DOHH2 (cell line): ENCODE measurements at regions not wholly inside any gene's neighbourhood (a gene's known extent, or its start where the extent isn't known, plus 50 kb on each side); places are given as distances from the start of the nearest gene placed in this dataset.

Source experiments
- H3F3A ChIP-seq: fragments of 200-600 bp; sonication (generic), shearing (Covaris generic); 2 replicates; pipeline ENCODE4 v1.6.0; 2016; ENCODE audit warnings: antibody characterized with exemption, mild to moderate bottlenecking; ENCODE audit not compliant: control insufficient read depth, insufficient read depth
- H3K27ac ChIP-seq: fragments of 200-600 bp; sonication (generic); 2 replicates; pipeline ENCODE4 v1.5.1; 2014; ENCODE audit warnings: low read depth, mild to moderate bottlenecking, low read length, moderate library complexity
- H3K27me3 ChIP-seq: fragments of 200-600 bp; sonication (generic); 2 replicates; pipeline ENCODE4 v1.6.1; 2014; ENCODE audit warnings: mild to moderate bottlenecking, low read length, mixed read lengths; ENCODE audit not compliant: control insufficient read depth
- H3K36me3 ChIP-seq: fragments of 200-600 bp; sonication (generic); 2 replicates; pipeline ENCODE4 v1.6.1; 2014; ENCODE audit warnings: mild to moderate bottlenecking, low read length, moderate library complexity, mixed read lengths; ENCODE audit not compliant: control insufficient read depth
- H3K4me1 ChIP-seq: fragments of 200-600 bp; sonication (generic); 2 replicates; pipeline ENCODE4 v1.6.1; 2014; ENCODE audit warnings: mild to moderate bottlenecking, low read length, mixed read lengths; ENCODE audit not compliant: control insufficient read depth
- H3K4me2 ChIP-seq: fragments of 200-600 bp; sonication (generic); 2 replicates; pipeline ENCODE4 v1.6.0; 2014; ENCODE audit warnings: mild to moderate bottlenecking, low read length, moderate library complexity
- H3K4me3 ChIP-seq: fragments of 200-600 bp; sonication (generic); 2 replicates; pipeline ENCODE4 v1.5.1; 2014; ENCODE audit warnings: mild to moderate bottlenecking, low read length, mixed read lengths
- H3K79me2 ChIP-seq: fragments of 200-600 bp; sonication (generic); 2 replicates; pipeline ENCODE4 v1.6.1; 2014; ENCODE audit warnings: mild to moderate bottlenecking, low read length, mixed read lengths; ENCODE audit not compliant: control insufficient read depth
- H3K9me2 ChIP-seq: fragments of 200-600 bp; sonication (generic); replicated peaks from 2 replicates; pipeline ENCODE4 v1.6.1; 2014; ENCODE audit warnings: mild to moderate bottlenecking, low read length, mixed read lengths; ENCODE audit not compliant: control insufficient read depth
- H3K9me3 ChIP-seq: fragments of 200-600 bp; sonication (generic); 2 replicates; pipeline ENCODE4 v1.6.1; 2014; ENCODE audit warnings: antibody characterized with exemption, low read length, mixed read lengths; ENCODE audit not compliant: control insufficient read depth, insufficient read depth
- H4K20me1 ChIP-seq: fragments of 200-600 bp; sonication (generic); 2 replicates; pipeline ENCODE4 v1.6.0; 2014; ENCODE audit warnings: low read depth, mild to moderate bottlenecking, antibody characterized with exemption, low read length, moderate library complexity; ENCODE audit not compliant: control insufficient read depth, insufficient read depth
- CTCF ChIP-seq: fragments of 200-600 bp; sonication (generic); IDR thresholded peaks from one replicate; pipeline ENCODE4 v1.5.1; 2014; ENCODE audit warnings: antibody characterized with exemption, mild to moderate bottlenecking, low read depth, low read length; ENCODE audit not compliant: poor library complexity, severe bottlenecking
- EZH2phosphoT487 ChIP-seq: fragments of 200-600 bp; sonication (generic); IDR thresholded peaks from 2 replicates; pipeline ENCODE4 v1.6.1; 2017; ENCODE audit warnings: borderline replicate concordance, mild to moderate bottlenecking, antibody characterized with exemption, low read length, moderate library complexity, mixed read lengths

- Histone ChIP-seq H3K36me3 (no peaks in the 10 kb centered on the region), H4K20me1 (no peaks in the 10 kb centered on the region), H3K9me2 (no peaks in the 10 kb centered on the region), H3K4me3 (no peak overlapping the region), H3F3A (no peaks in the 10 kb centered on the region), H3K9me3 (peaks cover 8% of the 10 kb centered on the region; the same call in 1 of the 2 replicates), H3K27ac (no peak overlapping the region), H3K79me2 (no peaks in the 10 kb centered on the region), H3K4me1 (0 out of 2 replicates have a peak, but pooled peaks cover 3% of the 10 kb centered on the region), H3K4me2 (no peak overlapping the region), H3K27me3 (no peaks in the 10 kb centered on the region)
- TF ChIP-seq EZH2phosphoT487: no peak
- no peak for TF ChIP-seq CTCF
These were observed 136.1 kb upstream of the DMAC1 start for GRCh38 chr9:7935681-7936080.

DNA sequence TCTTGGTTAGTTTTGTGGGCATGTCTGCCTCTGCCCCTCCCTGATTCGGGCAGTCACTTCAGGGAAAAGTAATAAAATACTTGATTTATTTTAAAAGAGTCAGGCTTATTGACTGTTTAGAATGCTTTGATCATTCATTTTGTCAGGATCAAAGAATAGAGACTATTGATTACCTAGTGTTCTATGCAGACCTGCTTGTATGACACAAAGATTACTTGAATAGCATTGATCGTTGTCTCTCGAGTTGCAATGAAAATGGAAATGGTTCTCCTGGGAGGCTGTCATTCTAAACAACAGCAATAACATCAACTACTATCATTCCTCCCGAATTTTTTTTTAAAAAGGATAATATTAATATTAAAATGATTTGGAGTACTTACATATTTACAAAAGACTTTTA lies 133.2 kb upstream of the DMAC1 start:
- TF ChIP-seq EZH2phosphoT487 (no peak), CTCF (no peak)
- Histone ChIP-seq H3K79me2 (no peaks in the 10 kb centered on the region), H3K9me2 (no peaks in the 10 kb centered on the region)

GRCh38 chr9:7930613-7931012 lies 131.0 kb upstream of the DMAC1 start:
- TF ChIP-seq CTCF: no peak
- TF ChIP-seq EZH2phosphoT487: no peak

More for the DNA sequence above, 133.2 kb upstream of the DMAC1 start:
- H3K4me3 ChIP-seq: no peak overlapping the region
- H3K4me2 ChIP-seq: no peak overlapping the region
- no peak overlapping the region for H3K27ac ChIP-seq
- H3K9me3 ChIP-seq: peaks cover 3% of the 10 kb centered on the region; the same call in 1 of the 2 replicates
- 0 out of 2 replicates have a peak, but pooled peaks cover 3% of the 10 kb centered on the region for H3K4me1 ChIP-seq
- no peaks in the 10 kb centered on the region for H3K27me3 ChIP-seq
- H3K36me3 ChIP-seq: no peaks in the 10 kb centered on the region
- no peaks in the 10 kb centered on the region for H3F3A ChIP-seq
- H4K20me1 ChIP-seq: no peaks in the 10 kb centered on the region

More at GRCh38 chr9:7930613-7931012, 131.0 kb upstream of the DMAC1 start:
- H3K4me3 ChIP-seq: no peak overlapping the region
- H3K9me2 ChIP-seq: no peaks in the 10 kb centered on the region
- no peaks in the 10 kb centered on the region for H3K79me2 ChIP-seq
- no peaks in the 10 kb centered on the region for H3K36me3 ChIP-seq
- no peak overlapping the region for H3K4me2 ChIP-seq
- H3K4me1 ChIP-seq: no peaks in the 10 kb centered on the region
- no peaks in the 10 kb centered on the region for H3K27me3 ChIP-seq
- no peaks in the 10 kb centered on the region for H4K20me1 ChIP-seq
- H3F3A ChIP-seq: no peaks in the 10 kb centered on the region
- no peak overlapping the region for H3K27ac ChIP-seq
- peaks cover 3% of the 10 kb centered on the region; the same call in 1 of the 2 replicates for H3K9me3 ChIP-seq
